ENCODE measurements at regions not wholly inside any gene's neighbourhood (a gene's known extent, or its start where the extent isn't known, plus 50 kb on each side); places are given as distances from the start of the nearest gene placed in this dataset.
"Not testable (repeated sequence)": the region's sequence is repeated elsewhere in the genome, so short reads cannot be mapped to it uniquely, and the experiment has no call there.

- not testable (repeated sequence) for H3K27ac ChIP-seq (ENCODE audit: low read length)
These were observed 366.7 kb upstream of the ANKRD20A1 start for GRCh38 chr9:67492028-67492427.

GRCh38 chr9:67477465-67477864, 381.3 kb upstream of the ANKRD20A1 start:
- not testable (repeated sequence) for H3K9ac ChIP-seq (ENCODE audit: low read depth, low read length); H3K4me3 ChIP-seq (ENCODE audit: low read length); H3K27me3 ChIP-seq (ENCODE audit: insufficient read depth, low read length); H3K27ac ChIP-seq (ENCODE audit: low read length); H3K9me3 ChIP-seq (ENCODE audit: insufficient read depth, low read depth, low read length); H3K4me1 ChIP-seq (ENCODE audit: insufficient read depth, low read length); H3K36me3 ChIP-seq (ENCODE audit: insufficient read depth, low read depth, low read length)

More at GRCh38 chr9:67492028-67492427, 366.7 kb upstream of the ANKRD20A1 start:
- H3K9me3 ChIP-seq (ENCODE audit: insufficient read depth, low read depth, low read length); H3K4me1 ChIP-seq (ENCODE audit: insufficient read depth, low read length); H3K9ac ChIP-seq (ENCODE audit: low read depth, low read length); H3K36me3 ChIP-seq (ENCODE audit: insufficient read depth, low read depth, low read length); H3K27me3 ChIP-seq (ENCODE audit: insufficient read depth, low read length); H3K4me3 ChIP-seq (ENCODE audit: low read length): not testable (repeated sequence)

GRCh38 chr9:67470739-67471138, 388.0 kb upstream of the ANKRD20A1 start:
- H3K9me3 ChIP-seq (ENCODE audit: insufficient read depth, low read depth, low read length); H3K27ac ChIP-seq (ENCODE audit: low read length); H3K4me3 ChIP-seq (ENCODE audit: low read length); H3K4me1 ChIP-seq (ENCODE audit: insufficient read depth, low read length); H3K36me3 ChIP-seq (ENCODE audit: insufficient read depth, low read depth, low read length); H3K27me3 ChIP-seq (ENCODE audit: insufficient read depth, low read length); H3K9ac ChIP-seq (ENCODE audit: low read depth, low read length): not testable (repeated sequence)

- H3K4me1 ChIP-seq (ENCODE audit: insufficient read depth, low read length); H3K27ac ChIP-seq (ENCODE audit: low read length); H3K4me3 ChIP-seq (ENCODE audit: low read length); H3K9me3 ChIP-seq (ENCODE audit: insufficient read depth, low read depth, low read length); H3K36me3 ChIP-seq (ENCODE audit: insufficient read depth, low read depth, low read length); H3K9ac ChIP-seq (ENCODE audit: low read depth, low read length); H3K27me3 ChIP-seq (ENCODE audit: insufficient read depth, low read length): not testable (repeated sequence)
These were observed 390.4 kb upstream of the ANKRD20A1 start for GRCh38 chr9:67468326-67468725.

- not testable (repeated sequence) for H3K27ac ChIP-seq (ENCODE audit: low read length); H3K36me3 ChIP-seq (ENCODE audit: insufficient read depth, low read depth, low read length); H3K4me3 ChIP-seq (ENCODE audit: low read length); H3K27me3 ChIP-seq (ENCODE audit: insufficient read depth, low read length); H3K9ac ChIP-seq (ENCODE audit: low read depth, low read length); H3K4me1 ChIP-seq (ENCODE audit: insufficient read depth, low read length); H3K9me3 ChIP-seq (ENCODE audit: insufficient read depth, low read depth, low read length)
These were observed 396.7 kb upstream of the ANKRD20A1 start for GRCh38 chr9:67461796-67462757.

- H3K9me3 ChIP-seq (ENCODE audit: insufficient read depth, low read depth, low read length); H3K27ac ChIP-seq (ENCODE audit: low read length); H3K4me1 ChIP-seq (ENCODE audit: insufficient read depth, low read length); H3K9ac ChIP-seq (ENCODE audit: low read depth, low read length); H3K4me3 ChIP-seq (ENCODE audit: low read length); H3K27me3 ChIP-seq (ENCODE audit: insufficient read depth, low read length); H3K36me3 ChIP-seq (ENCODE audit: insufficient read depth, low read depth, low read length): not testable (repeated sequence)
These were observed 405.8 kb upstream of the ANKRD20A1 start for GRCh38 chr9:67452941-67453340.

GRCh38 chr9:67442313-67442712, 416.4 kb upstream of the ANKRD20A1 start:
- H3K9me3 ChIP-seq (ENCODE audit: insufficient read depth, low read depth, low read length); H3K4me1 ChIP-seq (ENCODE audit: insufficient read depth, low read length); H3K27ac ChIP-seq (ENCODE audit: low read length); H3K4me3 ChIP-seq (ENCODE audit: low read length); H3K9ac ChIP-seq (ENCODE audit: low read depth, low read length); H3K36me3 ChIP-seq (ENCODE audit: insufficient read depth, low read depth, low read length); H3K27me3 ChIP-seq (ENCODE audit: insufficient read depth, low read length): not testable (repeated sequence)

GRCh38 chr9:67437011-67437410, 421.7 kb upstream of the ANKRD20A1 start:
- H3K9me3 ChIP-seq (ENCODE audit: insufficient read depth, low read depth, low read length); H3K27ac ChIP-seq (ENCODE audit: low read length); H3K27me3 ChIP-seq (ENCODE audit: insufficient read depth, low read length); H3K36me3 ChIP-seq (ENCODE audit: insufficient read depth, low read depth, low read length); H3K4me1 ChIP-seq (ENCODE audit: insufficient read depth, low read length); H3K9ac ChIP-seq (ENCODE audit: low read depth, low read length); H3K4me3 ChIP-seq (ENCODE audit: low read length): not testable (repeated sequence)

GRCh38 chr9:67424881-67425280, 432.5 kb upstream of the SPATA31A3 start:
- not testable (repeated sequence) for H3K4me1 ChIP-seq (ENCODE audit: insufficient read depth, low read length); H3K4me3 ChIP-seq (ENCODE audit: low read length); H3K9me3 ChIP-seq (ENCODE audit: insufficient read depth, low read depth, low read length); H3K27ac ChIP-seq (ENCODE audit: low read length); H3K27me3 ChIP-seq (ENCODE audit: insufficient read depth, low read length); H3K9ac ChIP-seq (ENCODE audit: low read depth, low read length); H3K36me3 ChIP-seq (ENCODE audit: insufficient read depth, low read depth, low read length)

GRCh38 chr9:67423049-67423728, 430.8 kb upstream of the SPATA31A3 start:
- H3K27me3 ChIP-seq (ENCODE audit: insufficient read depth, low read length); H3K4me3 ChIP-seq (ENCODE audit: low read length); H3K9me3 ChIP-seq (ENCODE audit: insufficient read depth, low read depth, low read length); H3K4me1 ChIP-seq (ENCODE audit: insufficient read depth, low read length); H3K9ac ChIP-seq (ENCODE audit: low read depth, low read length); H3K36me3 ChIP-seq (ENCODE audit: insufficient read depth, low read depth, low read length); H3K27ac ChIP-seq (ENCODE audit: low read length): not testable (repeated sequence)

- not testable (repeated sequence) for H3K27ac ChIP-seq (ENCODE audit: low read length); H3K36me3 ChIP-seq (ENCODE audit: insufficient read depth, low read depth, low read length); H3K9me3 ChIP-seq (ENCODE audit: insufficient read depth, low read depth, low read length); H3K4me1 ChIP-seq (ENCODE audit: insufficient read depth, low read length); H3K4me3 ChIP-seq (ENCODE audit: low read length); H3K27me3 ChIP-seq (ENCODE audit: insufficient read depth, low read length); H3K9ac ChIP-seq (ENCODE audit: low read depth, low read length)
These were observed 426.2 kb upstream of the SPATA31A3 start for GRCh38 chr9:67418496-67419079.
